ENCODE measurements at regions not wholly inside any gene's neighbourhood (a gene's known extent, or its start where the extent isn't known, plus 50 kb on each side); places are given as distances from the start of the nearest gene placed in this dataset.

DNA sequence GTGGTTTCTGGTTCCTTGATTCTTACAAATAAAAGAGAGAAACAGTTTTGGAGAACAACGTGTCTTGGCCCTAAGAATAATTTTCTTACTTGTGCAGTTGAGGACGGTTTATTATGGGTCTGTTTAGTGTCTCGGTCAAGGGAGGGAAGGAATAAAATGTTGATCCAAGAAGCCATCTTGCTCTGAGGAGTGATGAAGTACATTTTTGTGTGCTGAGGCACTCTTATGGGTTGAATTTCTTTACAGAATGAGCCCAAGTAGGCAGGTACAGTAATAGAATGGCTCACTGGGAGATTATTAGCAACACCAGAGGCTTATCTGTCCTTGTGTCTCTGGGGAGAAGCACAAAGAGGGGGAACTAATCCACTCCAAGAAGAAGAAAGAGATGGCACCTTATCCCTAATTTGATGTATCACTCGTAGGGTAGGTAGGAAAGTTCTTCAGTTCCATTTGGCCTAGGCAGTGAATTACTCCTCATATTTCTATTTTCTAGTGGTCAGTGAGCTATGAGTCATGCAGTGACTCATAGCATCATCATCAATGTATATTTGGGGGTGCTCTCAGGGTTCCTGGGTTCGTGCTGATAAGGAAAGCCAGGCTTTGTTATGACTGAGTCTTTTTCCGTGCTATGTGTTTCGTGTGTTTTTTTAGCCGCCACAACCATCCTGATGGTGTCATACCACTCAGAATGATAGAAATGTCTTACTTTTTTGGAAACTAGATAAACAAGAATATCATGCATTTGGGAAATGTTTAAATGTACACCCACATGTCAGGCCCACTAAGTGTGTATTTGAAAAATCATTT lies 250.1 kb upstream of the CTAGE1 start:
- Histone ChIP-seq H3K36me3 (ENCODE audit: low read length) (no peaks in the 10 kb centered on the region), H3K27ac (ENCODE audit: low read depth, low read length) (no peak overlapping the region), H3K4me2 (ENCODE audit: low read depth, low read length, poor library complexity, severe bottlenecking) (no peak overlapping the region), H3K9ac (ENCODE audit: low read length) (no peak overlapping the region), H4K20me1 (ENCODE audit: low read depth, low read length) (no peaks in the 10 kb centered on the region), H3K9me3 (ENCODE audit: insufficient read depth, low read length) (peaks cover 3% of the 10 kb centered on the region; the same call in 1 of the 2 replicates), H3K4me3 (ENCODE audit: insufficient read depth, low read length, poor library complexity, severe bottlenecking) (no peak overlapping the region), H3K79me2 (ENCODE audit: insufficient read depth, low read length) (no peaks in the 10 kb centered on the region), H3K27me3 (ENCODE audit: low read length) (no peaks in the 10 kb centered on the region), H3F3A (ENCODE audit: insufficient read depth) (no peaks in the 10 kb centered on the region), H3K9me2 (replicated peaks; ENCODE audit: insufficient read depth, low read length) (no peaks in the 10 kb centered on the region), H2AFZ (ENCODE audit: low read depth, low read length, severe bottlenecking) (no peak overlapping the region)
- TF ChIP-seq EZH2phosphoT487 (conservative IDR thresholded peaks at IDR 0.05; ENCODE audit: low read length) = no peak
- TF ChIP-seq, protein P1, sequence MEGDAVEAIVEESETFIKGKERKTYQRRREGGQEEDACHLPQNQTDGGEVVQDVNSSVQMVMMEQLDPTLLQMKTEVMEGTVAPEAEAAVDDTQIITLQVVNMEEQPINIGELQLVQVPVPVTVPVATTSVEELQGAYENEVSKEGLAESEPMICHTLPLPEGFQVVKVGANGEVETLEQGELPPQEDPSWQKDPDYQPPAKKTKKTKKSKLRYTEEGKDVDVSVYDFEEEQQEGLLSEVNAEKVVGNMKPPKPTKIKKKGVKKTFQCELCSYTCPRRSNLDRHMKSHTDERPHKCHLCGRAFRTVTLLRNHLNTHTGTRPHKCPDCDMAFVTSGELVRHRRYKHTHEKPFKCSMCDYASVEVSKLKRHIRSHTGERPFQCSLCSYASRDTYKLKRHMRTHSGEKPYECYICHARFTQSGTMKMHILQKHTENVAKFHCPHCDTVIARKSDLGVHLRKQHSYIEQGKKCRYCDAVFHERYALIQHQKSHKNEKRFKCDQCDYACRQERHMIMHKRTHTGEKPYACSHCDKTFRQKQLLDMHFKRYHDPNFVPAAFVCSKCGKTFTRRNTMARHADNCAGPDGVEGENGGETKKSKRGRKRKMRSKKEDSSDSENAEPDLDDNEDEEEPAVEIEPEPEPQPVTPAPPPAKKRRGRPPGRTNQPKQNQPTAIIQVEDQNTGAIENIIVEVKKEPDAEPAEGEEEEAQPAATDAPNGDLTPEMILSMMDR (IDR thresholded peaks at IDR 0.05; ENCODE audit: insufficient read depth, low read length, poor library complexity, severe bottlenecking) = no peak

DNA sequence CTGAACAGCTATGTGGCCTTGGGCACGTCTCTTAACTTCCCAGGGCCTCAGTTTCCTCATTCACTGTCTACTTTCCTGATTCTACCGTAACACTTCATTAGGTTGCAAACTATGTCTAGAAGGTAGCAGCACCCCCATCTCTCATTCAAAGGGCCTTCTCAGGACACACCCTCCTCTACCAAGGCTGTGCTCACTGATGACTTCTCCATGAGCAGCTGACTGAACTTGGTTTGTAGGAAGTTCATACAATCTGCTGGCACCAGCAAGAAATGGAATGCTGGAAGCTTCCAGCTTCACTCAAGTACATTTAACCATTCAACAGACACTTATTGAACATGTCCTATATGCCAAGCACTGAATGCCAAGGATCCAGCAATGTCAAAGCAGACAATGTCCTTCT lies 250.8 kb upstream of the CTAGE1 start:
- Histone ChIP-seq H3K9me2 (replicated peaks; ENCODE audit: insufficient read depth, low read length) (no peaks in the 10 kb centered on the region), H3K4me3 (ENCODE audit: insufficient read depth, low read length, poor library complexity, severe bottlenecking) (no peak overlapping the region), H3F3A (ENCODE audit: insufficient read depth) (no peaks in the 10 kb centered on the region), H3K9me3 (ENCODE audit: insufficient read depth, low read length) (peaks cover 3% of the 10 kb centered on the region; the same call in 1 of the 2 replicates), H3K27me3 (ENCODE audit: low read length) (no peaks in the 10 kb centered on the region), H3K27ac (ENCODE audit: low read depth, low read length) (no peak overlapping the region), H3K36me3 (ENCODE audit: low read length) (no peaks in the 10 kb centered on the region), H4K20me1 (ENCODE audit: low read depth, low read length) (no peaks in the 10 kb centered on the region), H3K79me2 (ENCODE audit: insufficient read depth, low read length) (no peaks in the 10 kb centered on the region), H3K9ac (ENCODE audit: low read length) (no peak overlapping the region), H2AFZ (ENCODE audit: low read depth, low read length, severe bottlenecking) (no peak overlapping the region), H3K4me2 (ENCODE audit: low read depth, low read length, poor library complexity, severe bottlenecking) (no peak overlapping the region)
- TF ChIP-seq, protein P1 (IDR thresholded peaks at IDR 0.05; ENCODE audit: insufficient read depth, low read length, poor library complexity, severe bottlenecking) = no peak
- TF ChIP-seq EZH2phosphoT487 (conservative IDR thresholded peaks at IDR 0.05; ENCODE audit: low read length) = no peak

DNA sequence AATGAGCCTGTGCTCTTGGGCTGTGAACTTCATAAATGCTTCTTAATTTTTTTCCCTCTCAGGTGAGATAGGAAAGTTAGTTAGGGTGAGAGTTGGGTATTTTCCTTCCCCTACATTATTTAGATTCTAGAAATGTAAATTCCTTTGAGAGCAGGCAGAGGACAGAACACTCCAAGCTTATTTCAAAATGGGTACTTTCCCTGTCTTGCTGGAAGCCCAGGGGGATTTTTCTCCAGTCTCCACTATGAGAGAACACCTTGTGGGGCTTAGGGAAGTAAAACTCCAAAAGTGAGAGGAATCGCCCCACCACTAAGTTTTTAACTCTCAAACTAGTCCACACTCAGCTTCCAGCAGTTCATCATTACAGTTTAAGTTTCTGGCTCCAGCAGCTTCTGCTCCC lies 253.2 kb upstream of the CTAGE1 start:
- no peaks in the 10 kb centered on the region for H4K20me1 ChIP-seq (ENCODE audit: low read depth, low read length)
- no peaks in the 10 kb centered on the region for H3F3A ChIP-seq (ENCODE audit: insufficient read depth)
- H3K4me2 ChIP-seq (ENCODE audit: low read depth, low read length, poor library complexity, severe bottlenecking) = no peak overlapping the region
- H3K27me3 ChIP-seq (ENCODE audit: low read length) = no peaks in the 10 kb centered on the region
- H3K27ac ChIP-seq (ENCODE audit: low read depth, low read length) = no peak overlapping the region
- TF ChIP-seq EZH2phosphoT487 (conservative IDR thresholded peaks at IDR 0.05; ENCODE audit: low read length) = no peak
- TF ChIP-seq, protein P1 (IDR thresholded peaks at IDR 0.05; ENCODE audit: insufficient read depth, low read length, poor library complexity, severe bottlenecking) = no peak
- H3K9me3 ChIP-seq (ENCODE audit: insufficient read depth, low read length) = no peaks in the 10 kb centered on the region
- no peak overlapping the region for H2AFZ ChIP-seq (ENCODE audit: low read depth, low read length, severe bottlenecking)
- no peak overlapping the region for H3K4me3 ChIP-seq (ENCODE audit: insufficient read depth, low read length, poor library complexity, severe bottlenecking)
- H3K36me3 ChIP-seq (ENCODE audit: low read length) = no peaks in the 10 kb centered on the region
- no peak overlapping the region for H3K9ac ChIP-seq (ENCODE audit: low read length)
- H3K9me2 ChIP-seq (replicated peaks; ENCODE audit: insufficient read depth, low read length) = no peaks in the 10 kb centered on the region
- H3K79me2 ChIP-seq (ENCODE audit: insufficient read depth, low read length) = no peaks in the 10 kb centered on the region
